DND-41 (cell line): ENCODE measurements at regions not wholly inside any gene's neighbourhood (a gene's known extent, or its start where the extent isn't known, plus 50 kb on each side); places are given as distances from the start of the nearest gene placed in this dataset.

Experiments
- EZH2 ChIP-seq: IDR thresholded peaks from 3 replicates; pipeline ENCODE4 v1.6.1; 2012; ENCODE audit warnings: borderline replicate concordance, low read depth, mild to moderate bottlenecking, moderate library complexity, low read length, inconsistent platforms; ENCODE audit not compliant: severe bottlenecking
- TF ChIP-seq, protein P1 (sequence below): IDR thresholded peaks from 2 replicates; pipeline ENCODE4 v1.5.1; 2012; ENCODE audit warnings: borderline replicate concordance, low read length, moderate library complexity, mild to moderate bottlenecking; ENCODE audit not compliant: poor library complexity, severe bottlenecking; ENCODE audit errors: extremely low read depth

DNA sequence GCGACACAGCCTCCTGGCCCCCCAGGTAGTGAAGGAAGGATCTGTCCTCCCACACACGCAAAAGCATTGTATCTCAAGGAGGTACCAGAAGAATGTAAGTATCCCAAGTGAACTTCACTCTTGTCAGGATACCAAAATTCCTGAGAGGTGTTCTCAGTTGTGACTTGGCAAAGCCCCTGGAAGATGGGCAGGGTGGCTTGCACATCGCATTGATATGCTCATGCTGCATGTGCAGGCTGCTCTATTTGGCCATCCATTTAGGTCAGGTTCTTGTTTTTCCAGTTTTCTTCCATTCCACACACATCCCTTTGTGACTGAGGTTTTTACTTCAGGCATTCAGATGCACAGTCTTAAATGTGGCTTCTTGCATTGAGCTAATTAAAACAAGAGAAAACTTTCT is 382.8 kb downstream of the FOXO1 start:
- TF ChIP-seq, protein P1, sequence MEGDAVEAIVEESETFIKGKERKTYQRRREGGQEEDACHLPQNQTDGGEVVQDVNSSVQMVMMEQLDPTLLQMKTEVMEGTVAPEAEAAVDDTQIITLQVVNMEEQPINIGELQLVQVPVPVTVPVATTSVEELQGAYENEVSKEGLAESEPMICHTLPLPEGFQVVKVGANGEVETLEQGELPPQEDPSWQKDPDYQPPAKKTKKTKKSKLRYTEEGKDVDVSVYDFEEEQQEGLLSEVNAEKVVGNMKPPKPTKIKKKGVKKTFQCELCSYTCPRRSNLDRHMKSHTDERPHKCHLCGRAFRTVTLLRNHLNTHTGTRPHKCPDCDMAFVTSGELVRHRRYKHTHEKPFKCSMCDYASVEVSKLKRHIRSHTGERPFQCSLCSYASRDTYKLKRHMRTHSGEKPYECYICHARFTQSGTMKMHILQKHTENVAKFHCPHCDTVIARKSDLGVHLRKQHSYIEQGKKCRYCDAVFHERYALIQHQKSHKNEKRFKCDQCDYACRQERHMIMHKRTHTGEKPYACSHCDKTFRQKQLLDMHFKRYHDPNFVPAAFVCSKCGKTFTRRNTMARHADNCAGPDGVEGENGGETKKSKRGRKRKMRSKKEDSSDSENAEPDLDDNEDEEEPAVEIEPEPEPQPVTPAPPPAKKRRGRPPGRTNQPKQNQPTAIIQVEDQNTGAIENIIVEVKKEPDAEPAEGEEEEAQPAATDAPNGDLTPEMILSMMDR = no peak
- TF ChIP-seq EZH2 = no peak
